WTC11 (cell line): ENCODE measurements at regions not wholly inside any gene's neighbourhood (a gene's known extent, or its start where the extent isn't known, plus 50 kb on each side); places are given as distances from the start of the nearest gene placed in this dataset.

Source experiments
- ATAC-seq: fragments of 200-7000 bp; cut with Tn5 transposase; 2 replicates; pipeline ENCODE4 v1.10.0; 2021; ENCODE audit warnings: mild to moderate bottlenecking, moderate library complexity
- CTCF ChIA-PET: fragments of 300-600 bp; sonication (Branson Sonifier 250); formaldehyde crosslinking; loops from one replicate; lab custom pipeline; 2021; ENCODE audit warnings: antibody characterized with exemption; lab: Charles Lee
- POLR2A ChIA-PET: fragments of 350-600 bp; sonication (Branson Sonifier 250); formaldehyde crosslinking; loops from one replicate; lab custom pipeline; 2021; ENCODE audit warnings: antibody characterized with exemption; lab: Charles Lee
- DNase-seq: peaks from one replicate; pipeline ENCODE4 v3.0.0; 2021; ENCODE audit warnings: low spot score
- H3K27ac Mint-ChIP-seq: 2 replicates; pipeline ENCODE4 v1.8.0; 2021; ENCODE audit warnings: mixed read lengths
- H3K27me3 Mint-ChIP-seq: 2 replicates; pipeline ENCODE4 v1.8.0; 2021; ENCODE audit warnings: low read depth, mild to moderate bottlenecking, moderate library complexity, mixed read lengths
- H3K36me3 Mint-ChIP-seq: 2 replicates; pipeline ENCODE4 v1.8.0; 2021; ENCODE audit warnings: mixed read lengths
- H3K4me1 Mint-ChIP-seq: 2 replicates; pipeline ENCODE4 v1.8.0; 2022; ENCODE audit warnings: mixed read lengths
- H3K4me3 Mint-ChIP-seq: 2 replicates; pipeline ENCODE4 v1.8.0; 2021; ENCODE audit warnings: mild to moderate bottlenecking, moderate library complexity, mixed read lengths
- H3K9me3 Mint-ChIP-seq: 2 replicates; pipeline ENCODE4 v1.8.0; 2021; ENCODE audit warnings: mixed read lengths
- ATF1 ChIP-seq: sonication (generic); formaldehyde crosslinking; IDR thresholded peaks from 2 replicates; pipeline ENCODE4 v1.8.1; 2023; ENCODE audit warnings: mild to moderate bottlenecking, moderate library complexity, missing genetic modification reagents
- ATF6 ChIP-seq: sonication (generic); formaldehyde crosslinking; IDR thresholded peaks from 2 replicates; pipeline ENCODE4 v1.8.1; 2023; ENCODE audit warnings: mild to moderate bottlenecking, missing genetic modification reagents
- CBFB ChIP-seq: sonication (generic); formaldehyde crosslinking; IDR thresholded peaks from 2 replicates; pipeline ENCODE4 v1.8.1; 2022; ENCODE audit warnings: mild to moderate bottlenecking, low read depth, missing genetic modification reagents
- CREB1 ChIP-seq: sonication (generic); formaldehyde crosslinking; IDR thresholded peaks from 2 replicates; pipeline ENCODE4 v1.8.0; 2023; ENCODE audit warnings: mild to moderate bottlenecking, missing genetic modification reagents
- ELF4 ChIP-seq: sonication (generic); formaldehyde crosslinking; IDR thresholded peaks from 2 replicates; pipeline ENCODE4 v1.8.1; 2022; ENCODE audit warnings: low read depth, mild to moderate bottlenecking, moderate library complexity, missing genetic modification reagents
- FOXJ3 ChIP-seq: sonication (generic); formaldehyde crosslinking; IDR thresholded peaks from 2 replicates; pipeline ENCODE4 v1.9.0; 2021; ENCODE audit warnings: missing genetic modification reagents, mild to moderate bottlenecking, borderline replicate concordance
- HMGA2 ChIP-seq: fragments of 250-450 bp; sonication (Bioruptor Pico); IDR thresholded peaks from 2 replicates; pipeline ENCODE4 v1.4.0; 2021; ENCODE audit warnings: mild to moderate bottlenecking, moderate library complexity
- HMGXB4 ChIP-seq: sonication (generic); formaldehyde crosslinking; IDR thresholded peaks from 2 replicates; pipeline ENCODE4 v1.8.1; 2023; ENCODE audit warnings: mild to moderate bottlenecking, moderate library complexity, missing genetic modification reagents
- MYBL2 ChIP-seq: sonication (generic); formaldehyde crosslinking; IDR thresholded peaks from 2 replicates; pipeline ENCODE4 v1.8.1; 2023; ENCODE audit warnings: mild to moderate bottlenecking, moderate library complexity, missing genetic modification reagents
- NFATC4 ChIP-seq: fragments of 250-450 bp; sonication (Bioruptor Pico); IDR thresholded peaks from 2 replicates; pipeline ENCODE4 v1.9.0; 2021; ENCODE audit warnings: mild to moderate bottlenecking
- NFE2L1 ChIP-seq: sonication (generic); formaldehyde crosslinking; IDR thresholded peaks from 2 replicates; pipeline ENCODE4 v1.8.1; 2023; ENCODE audit warnings: missing genetic modification reagents
- NR3C1 ChIP-seq: sonication (generic); formaldehyde crosslinking; conservative IDR thresholded peaks from 2 replicates; pipeline ENCODE4 v1.8.1; 2023; ENCODE audit warnings: low read depth, mild to moderate bottlenecking, missing genetic modification reagents
- RORB ChIP-seq: fragments of 250-450 bp; sonication (Bioruptor Pico); IDR thresholded peaks from 2 replicates; pipeline ENCODE4 v1.9.0; 2021; ENCODE audit warnings: mild to moderate bottlenecking
- SMAD3 ChIP-seq: sonication (generic); formaldehyde crosslinking; IDR thresholded peaks from 2 replicates; pipeline ENCODE4 v1.8.0; 2022; ENCODE audit warnings: missing genetic modification reagents, mild to moderate bottlenecking, borderline replicate concordance
- SMAD4 ChIP-seq: sonication (generic); formaldehyde crosslinking; IDR thresholded peaks from 2 replicates; pipeline ENCODE4 v1.8.0; 2022; ENCODE audit warnings: mild to moderate bottlenecking, missing genetic modification reagents
- SP1 ChIP-seq: sonication (generic); formaldehyde crosslinking; conservative IDR thresholded peaks from 2 replicates; pipeline ENCODE4 v1.8.1; 2022; ENCODE audit warnings: missing genetic modification reagents
- TCF7 ChIP-seq: sonication (generic); formaldehyde crosslinking; IDR thresholded peaks from 2 replicates; pipeline ENCODE4 v1.8.0; 2022; ENCODE audit warnings: mild to moderate bottlenecking, low read depth, missing genetic modification reagents, moderate library complexity
- ZNF263 ChIP-seq: sonication (generic); formaldehyde crosslinking; IDR thresholded peaks from 2 replicates; pipeline ENCODE4 v1.8.1; 2022; ENCODE audit warnings: low read depth, mild to moderate bottlenecking, moderate library complexity, missing genetic modification reagents
- ZNF416 ChIP-seq: fragments of 250-450 bp; sonication (Bioruptor Pico); IDR thresholded peaks from 2 replicates; pipeline ENCODE4 v1.9.0; 2021; ENCODE audit warnings: mild to moderate bottlenecking, inconsistent platforms
- ZNF425 ChIP-seq: fragments of 250-450 bp; sonication (Bioruptor Pico); conservative IDR thresholded peaks from 2 replicates; pipeline ENCODE4 v1.9.0; 2021; ENCODE audit warnings: mild to moderate bottlenecking
- TF ChIP-seq, protein P1 (sequence below): sonication (generic); formaldehyde crosslinking; IDR thresholded peaks from 2 replicates; pipeline ENCODE4 v1.8.0; 2023; ENCODE audit warnings: mild to moderate bottlenecking, missing genetic modification reagents

GRCh38 chr4:186458050-186458449, 97.3 kb downstream of the MTNR1A start:
- CTCF ChIA-PET: no interaction called here
- ATAC-seq: peak; percentile 63; the same call in 1 of the 2 replicates
- peaks cover 4% of the 10 kb centered on the region for H3K36me3 Mint-ChIP-seq
- no peak overlapping the region for H3K4me3 Mint-ChIP-seq
- POLR2A ChIA-PET: no interaction called here
- DNase-seq: no peak
- H3K27me3 Mint-ChIP-seq: no peaks in the 10 kb centered on the region
- no peak overlapping the region for H3K27ac Mint-ChIP-seq
- no peak for TF ChIP-seq ELF4 (CRISPR knock-in tag)
- no peak for TF ChIP-seq SMAD3 (CRISPR knock-in tag)
- peaks cover 23% of the 10 kb centered on the region for H3K9me3 Mint-ChIP-seq
- H3K4me1 Mint-ChIP-seq: peaks cover 14% of the 10 kb centered on the region

DNA sequence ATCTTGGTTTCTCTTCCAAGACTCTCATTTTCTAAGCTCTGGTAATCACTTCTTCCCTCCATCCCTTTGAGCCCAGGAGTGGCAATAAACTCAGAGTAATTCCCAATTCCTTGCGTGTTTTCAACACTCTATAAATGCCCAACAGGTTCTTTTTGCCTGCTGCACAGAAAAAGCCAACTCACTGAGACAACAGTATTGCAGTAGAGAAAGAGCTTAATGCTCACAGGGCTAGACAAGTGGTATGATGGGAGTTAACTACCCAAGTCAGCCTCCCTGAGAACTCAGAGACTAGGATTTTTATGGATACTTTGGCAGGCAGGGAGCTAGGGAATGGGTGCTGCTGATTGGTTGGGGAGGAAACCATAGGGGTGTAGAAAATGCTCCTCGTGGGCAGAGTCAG, 103.4 kb downstream of the MTNR1A start:
- ATAC-seq: no peak
- H3K9me3 Mint-ChIP-seq: peaks cover 47% of the 10 kb centered on the region

DNA sequence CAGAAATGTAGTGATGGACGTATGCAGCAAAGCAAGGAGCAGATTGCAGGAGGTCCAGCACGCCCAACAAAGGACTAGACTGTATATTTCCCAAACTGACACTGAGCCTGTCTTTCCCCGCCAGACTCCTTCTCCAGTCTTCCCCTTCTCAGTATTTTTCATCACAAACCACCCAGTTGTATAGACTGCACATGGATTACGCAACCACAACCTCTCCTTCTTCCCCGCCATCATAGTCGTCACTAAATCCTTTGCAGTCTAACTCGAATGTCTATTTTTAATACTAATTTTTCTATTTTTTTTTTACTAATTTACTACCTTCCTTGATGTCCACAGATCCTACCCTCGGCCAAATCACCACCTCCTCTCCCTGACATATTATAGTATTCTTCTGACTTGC, 105.4 kb downstream of the MTNR1A start:
- DNase-seq (no peak), ATAC-seq (no peak)
- Mint-ChIP-seq H3K36me3 (peaks cover 30% of the 10 kb centered on the region), H3K27ac (no peak overlapping the region), H3K4me3 (no peak overlapping the region)
- POLR2A ChIA-PET: no interaction called here
- TF ChIP-seq TCF7 (CRISPR knock-in tag) (no peak), CREB1 (no peak), CBFB (no peak)
- TF ChIP-seq, all 79 proteins: peak for 0
- Mint-ChIP-seq H3K27me3 (no peaks in the 10 kb centered on the region; the same call in 1 of the 2 replicates), H3K9me3 (peaks cover 47% of the 10 kb centered on the region), H3K4me1 (no peaks in the 10 kb centered on the region)
- CTCF ChIA-PET: no interaction called here

More for the DNA sequence above, 103.4 kb downstream of the MTNR1A start:
- no peaks in the 10 kb centered on the region for H3K4me1 Mint-ChIP-seq
- ChIA-PET POLR2A (no interaction called here), CTCF (no interaction called here)
- no peak overlapping the region for H3K4me3 Mint-ChIP-seq
- TF ChIP-seq ZNF416 (CRISPR knock-in tag): no peak
- no peak for TF ChIP-seq FOXJ3 (CRISPR knock-in tag)
- no peak for TF ChIP-seq ELF4 (CRISPR knock-in tag)
- TF ChIP-seq RORB (CRISPR knock-in tag): no peak
- no peak for TF ChIP-seq NR3C1
- no peak for TF ChIP-seq SMAD4 (CRISPR knock-in tag)
- no peak for TF ChIP-seq SP1 (CRISPR knock-in tag)
- no peak for TF ChIP-seq NFE2L1 (CRISPR knock-in tag)
- no peak for TF ChIP-seq ATF6 (CRISPR knock-in tag)
- TF ChIP-seq ZNF425: no peak
- H3K27ac Mint-ChIP-seq: no peak overlapping the region
- DNase-seq: no peak
- peaks cover 30% of the 10 kb centered on the region for H3K36me3 Mint-ChIP-seq
- H3K27me3 Mint-ChIP-seq: no peaks in the 10 kb centered on the region; the same call in 1 of the 2 replicates

DNA sequence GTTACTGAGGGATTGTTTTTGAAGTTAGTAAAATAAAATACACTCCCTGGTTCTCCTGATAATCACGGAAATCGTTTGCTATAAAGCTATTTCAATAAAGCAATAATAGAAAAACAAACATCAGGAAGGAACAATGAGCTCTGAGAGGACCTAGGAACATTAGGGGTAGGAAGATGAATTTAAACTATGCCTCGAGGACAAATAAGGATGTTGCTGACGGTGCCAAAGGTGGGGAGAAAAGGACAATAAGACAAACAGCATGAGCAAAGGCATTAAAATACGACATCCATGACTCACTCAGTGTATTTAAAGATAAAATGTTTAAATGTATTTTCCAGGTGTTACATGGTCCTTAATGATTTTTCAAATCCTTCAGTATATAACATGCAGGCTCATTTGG, 110.3 kb downstream of the MTNR1A start:
- DNase-seq: no peak
- no peak for ATAC-seq
- ChIA-PET CTCF (no interaction called here), POLR2A (no interaction called here)
- TF ChIP-seq MYBL2 (CRISPR knock-in tag) (no peak), HMGXB4 (CRISPR knock-in tag) (no peak), ATF1 (no peak), ZNF263 (CRISPR knock-in tag) (no peak), HMGA2 (CRISPR knock-in tag) (no peak), NFATC4 (no peak)
- TF ChIP-seq, protein P1, sequence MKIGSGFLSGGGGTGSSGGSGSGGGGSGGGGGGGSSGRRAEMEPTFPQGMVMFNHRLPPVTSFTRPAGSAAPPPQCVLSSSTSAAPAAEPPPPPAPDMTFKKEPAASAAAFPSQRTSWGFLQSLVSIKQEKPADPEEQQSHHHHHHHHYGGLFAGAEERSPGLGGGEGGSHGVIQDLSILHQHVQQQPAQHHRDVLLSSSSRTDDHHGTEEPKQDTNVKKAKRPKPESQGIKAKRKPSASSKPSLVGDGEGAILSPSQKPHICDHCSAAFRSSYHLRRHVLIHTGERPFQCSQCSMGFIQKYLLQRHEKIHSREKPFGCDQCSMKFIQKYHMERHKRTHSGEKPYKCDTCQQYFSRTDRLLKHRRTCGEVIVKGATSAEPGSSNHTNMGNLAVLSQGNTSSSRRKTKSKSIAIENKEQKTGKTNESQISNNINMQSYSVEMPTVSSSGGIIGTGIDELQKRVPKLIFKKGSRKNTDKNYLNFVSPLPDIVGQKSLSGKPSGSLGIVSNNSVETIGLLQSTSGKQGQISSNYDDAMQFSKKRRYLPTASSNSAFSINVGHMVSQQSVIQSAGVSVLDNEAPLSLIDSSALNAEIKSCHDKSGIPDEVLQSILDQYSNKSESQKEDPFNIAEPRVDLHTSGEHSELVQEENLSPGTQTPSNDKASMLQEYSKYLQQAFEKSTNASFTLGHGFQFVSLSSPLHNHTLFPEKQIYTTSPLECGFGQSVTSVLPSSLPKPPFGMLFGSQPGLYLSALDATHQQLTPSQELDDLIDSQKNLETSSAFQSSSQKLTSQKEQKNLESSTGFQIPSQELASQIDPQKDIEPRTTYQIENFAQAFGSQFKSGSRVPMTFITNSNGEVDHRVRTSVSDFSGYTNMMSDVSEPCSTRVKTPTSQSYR (CRISPR knock-in tag): no peak
- Mint-ChIP-seq H3K4me3 (no peak overlapping the region), H3K36me3 (no peaks in the 10 kb centered on the region), H3K27me3 (no peaks in the 10 kb centered on the region), H3K9me3 (peaks cover 9% of the 10 kb centered on the region), H3K4me1 (no peaks in the 10 kb centered on the region), H3K27ac (no peak overlapping the region)
